ENCODE measurements at regions not wholly inside any gene's neighbourhood (a gene's known extent, or its start where the extent isn't known, plus 50 kb on each side); places are given as distances from the start of the nearest gene placed in this dataset.

DNA sequence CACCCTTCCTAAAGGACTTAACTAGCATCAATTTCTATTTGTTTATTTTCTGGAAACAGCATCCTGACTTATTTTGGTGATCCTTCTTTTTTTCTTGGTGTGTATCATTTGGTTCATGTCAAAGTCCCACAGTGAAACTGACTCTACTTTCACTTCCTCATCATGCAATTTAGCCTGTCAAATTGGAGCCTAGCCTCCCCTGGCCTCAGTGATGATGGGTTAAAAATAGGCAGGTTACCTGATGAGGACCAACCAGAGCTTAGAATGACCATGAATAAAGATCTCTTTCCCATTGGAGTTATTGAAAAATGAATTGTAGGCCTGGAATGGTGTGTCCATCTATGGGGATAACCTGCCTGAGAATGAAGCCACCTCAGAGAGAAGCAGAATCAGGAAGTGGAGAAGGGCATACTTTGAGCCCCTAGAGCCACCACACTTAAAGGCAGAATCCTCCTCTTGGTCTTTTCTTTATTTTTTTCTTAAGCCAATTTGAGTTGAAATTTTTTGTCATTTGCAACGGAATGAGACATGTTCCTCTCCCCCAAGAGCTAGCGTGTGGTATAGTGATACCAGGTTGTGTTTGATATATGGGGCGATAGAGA is 105.6 kb downstream of the BTBD3 start:
- Histone ChIP-seq H3K4me3 (no peak overlapping the region), H3K4me1 (no peaks in the 10 kb centered on the region), H3K36me3 (no peaks in the 10 kb centered on the region), H3K9me3 (no peaks in the 10 kb centered on the region), H3K27ac (no peak overlapping the region), H3K27me3 (no peaks in the 10 kb centered on the region)
- intact Hi-C loops (cut with DNase I): no loop called here
- DNase-seq (ENCODE audit: low spot score in 2 of 2): no peak
- TF ChIP-seq, protein P1, sequence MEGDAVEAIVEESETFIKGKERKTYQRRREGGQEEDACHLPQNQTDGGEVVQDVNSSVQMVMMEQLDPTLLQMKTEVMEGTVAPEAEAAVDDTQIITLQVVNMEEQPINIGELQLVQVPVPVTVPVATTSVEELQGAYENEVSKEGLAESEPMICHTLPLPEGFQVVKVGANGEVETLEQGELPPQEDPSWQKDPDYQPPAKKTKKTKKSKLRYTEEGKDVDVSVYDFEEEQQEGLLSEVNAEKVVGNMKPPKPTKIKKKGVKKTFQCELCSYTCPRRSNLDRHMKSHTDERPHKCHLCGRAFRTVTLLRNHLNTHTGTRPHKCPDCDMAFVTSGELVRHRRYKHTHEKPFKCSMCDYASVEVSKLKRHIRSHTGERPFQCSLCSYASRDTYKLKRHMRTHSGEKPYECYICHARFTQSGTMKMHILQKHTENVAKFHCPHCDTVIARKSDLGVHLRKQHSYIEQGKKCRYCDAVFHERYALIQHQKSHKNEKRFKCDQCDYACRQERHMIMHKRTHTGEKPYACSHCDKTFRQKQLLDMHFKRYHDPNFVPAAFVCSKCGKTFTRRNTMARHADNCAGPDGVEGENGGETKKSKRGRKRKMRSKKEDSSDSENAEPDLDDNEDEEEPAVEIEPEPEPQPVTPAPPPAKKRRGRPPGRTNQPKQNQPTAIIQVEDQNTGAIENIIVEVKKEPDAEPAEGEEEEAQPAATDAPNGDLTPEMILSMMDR (IDR thresholded peaks at IDR 0.05): no peak

DNA sequence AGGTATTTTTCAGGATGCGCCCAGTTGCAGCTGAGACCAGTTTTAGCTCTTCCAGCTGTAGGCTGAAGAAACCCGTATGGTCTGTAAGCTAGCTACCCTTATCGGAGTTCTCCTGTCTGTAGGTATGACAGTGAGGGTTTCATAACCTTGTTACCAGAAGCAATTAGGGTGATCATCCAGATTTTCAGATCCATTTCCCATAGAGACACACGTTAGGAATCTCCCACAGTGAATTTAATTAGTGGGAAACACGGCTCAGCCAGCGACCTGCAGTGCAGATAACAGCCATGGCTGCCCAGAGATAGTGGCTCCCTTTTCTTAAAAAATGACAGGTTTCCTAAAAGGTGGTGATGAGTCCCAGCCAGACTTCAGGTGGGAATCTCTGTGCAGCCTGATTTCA is 111.1 kb downstream of the BTBD3 start:
- DNase-seq (ENCODE audit: low spot score in 2 of 2): no peak
- H3K36me3 ChIP-seq: no peaks in the 10 kb centered on the region
- TF ChIP-seq, protein P1 (IDR thresholded peaks at IDR 0.05): no peak
- H3K27ac ChIP-seq: no peak overlapping the region
- no peaks in the 10 kb centered on the region for H3K27me3 ChIP-seq
- H3K9me3 ChIP-seq: no peaks in the 10 kb centered on the region
- no peaks in the 10 kb centered on the region for H3K4me1 ChIP-seq
- no peak overlapping the region for H3K4me3 ChIP-seq
- intact Hi-C loops (cut with DNase I): no loop called here

DNA sequence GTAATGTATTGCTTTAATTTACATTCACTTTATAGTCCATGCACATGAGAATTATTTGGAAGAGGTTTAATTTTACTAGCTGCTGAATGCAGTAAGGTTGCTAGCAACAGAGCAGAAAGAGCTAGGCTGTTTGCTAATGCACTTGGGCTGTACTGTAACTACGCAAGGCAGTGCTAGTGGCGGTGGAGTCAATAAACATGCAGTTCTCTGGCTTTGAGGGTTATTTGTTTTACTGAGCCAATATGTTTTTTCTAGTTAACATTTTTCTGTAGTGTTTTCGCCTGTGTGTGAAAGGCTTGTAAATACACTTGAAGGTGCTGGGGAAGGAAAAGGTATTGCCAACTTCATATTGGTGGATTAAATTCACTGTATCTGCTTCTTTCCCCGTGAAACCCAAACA is 112.8 kb downstream of the BTBD3 start:
- intact Hi-C loops (cut with DNase I): no loop called here
- Histone ChIP-seq H3K36me3 (no peaks in the 10 kb centered on the region), H3K27ac (no peak overlapping the region), H3K27me3 (no peaks in the 10 kb centered on the region), H3K9me3 (no peaks in the 10 kb centered on the region), H3K4me3 (no peak overlapping the region), H3K4me1 (no peaks in the 10 kb centered on the region)
- TF ChIP-seq, protein P1 (IDR thresholded peaks at IDR 0.05): no peak
- DNase-seq (ENCODE audit: low spot score in 2 of 2): no peak

DNA sequence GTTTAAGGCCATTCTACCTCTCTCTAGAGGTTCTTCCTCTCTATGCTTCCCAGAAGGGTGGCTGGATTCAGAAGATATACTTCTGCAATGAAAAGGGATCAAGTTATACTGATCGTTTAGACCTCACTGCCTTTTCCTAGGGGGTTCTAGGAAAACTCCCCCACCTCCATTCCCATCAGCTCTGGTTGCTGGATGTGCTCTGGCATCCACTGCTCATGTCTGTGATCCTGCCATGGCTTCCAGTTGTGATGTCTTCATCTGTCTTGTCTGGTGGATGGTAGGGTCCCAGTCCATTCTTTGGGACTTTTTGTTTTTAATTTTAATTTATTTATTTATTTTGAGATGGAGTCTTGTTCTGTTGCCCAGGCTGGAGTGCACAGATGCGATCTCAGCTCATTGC is 118.4 kb downstream of the BTBD3 start:
- intact Hi-C loops (cut with DNase I): no loop called here
- Histone ChIP-seq H3K36me3 (no peaks in the 10 kb centered on the region), H3K27ac (no peak overlapping the region)

DNA sequence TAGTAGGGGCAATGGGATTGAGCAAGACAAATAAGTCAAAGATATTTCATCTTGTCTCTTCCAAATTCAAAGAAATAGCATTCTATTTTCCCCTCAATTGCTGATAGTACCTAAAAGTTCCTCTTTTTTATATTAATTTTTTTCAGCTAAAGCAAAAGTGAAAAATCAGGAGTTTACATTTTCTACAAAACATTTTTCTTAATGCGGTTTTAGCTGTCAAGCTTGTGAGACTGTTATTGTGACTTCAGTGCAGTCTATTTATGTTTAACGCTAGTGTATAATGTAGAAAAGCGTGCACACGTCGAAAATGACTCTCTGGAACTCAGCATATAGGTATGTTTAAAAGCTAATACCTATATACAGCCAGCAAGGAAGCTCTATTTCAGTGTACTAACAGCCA is 119.8 kb downstream of the BTBD3 start:
- Histone ChIP-seq H3K4me1 (no peaks in the 10 kb centered on the region), H3K27ac (no peak overlapping the region), H3K27me3 (no peaks in the 10 kb centered on the region), H3K36me3 (no peaks in the 10 kb centered on the region), H3K4me3 (no peak overlapping the region), H3K9me3 (no peaks in the 10 kb centered on the region)
- TF ChIP-seq, protein P1 (IDR thresholded peaks at IDR 0.05): no peak
- no peak for DNase-seq (ENCODE audit: low spot score in 2 of 2)
- intact Hi-C loops (cut with DNase I): no loop called here

More for the DNA sequence above, 118.4 kb downstream of the BTBD3 start:
- no peak for DNase-seq (ENCODE audit: low spot score in 2 of 2)
- TF ChIP-seq, protein P1 (IDR thresholded peaks at IDR 0.05): no peak
- H3K9me3 ChIP-seq: no peaks in the 10 kb centered on the region
- H3K27me3 ChIP-seq: no peaks in the 10 kb centered on the region
- no peaks in the 10 kb centered on the region for H3K4me1 ChIP-seq
- no peak overlapping the region for H3K4me3 ChIP-seq

DNA sequence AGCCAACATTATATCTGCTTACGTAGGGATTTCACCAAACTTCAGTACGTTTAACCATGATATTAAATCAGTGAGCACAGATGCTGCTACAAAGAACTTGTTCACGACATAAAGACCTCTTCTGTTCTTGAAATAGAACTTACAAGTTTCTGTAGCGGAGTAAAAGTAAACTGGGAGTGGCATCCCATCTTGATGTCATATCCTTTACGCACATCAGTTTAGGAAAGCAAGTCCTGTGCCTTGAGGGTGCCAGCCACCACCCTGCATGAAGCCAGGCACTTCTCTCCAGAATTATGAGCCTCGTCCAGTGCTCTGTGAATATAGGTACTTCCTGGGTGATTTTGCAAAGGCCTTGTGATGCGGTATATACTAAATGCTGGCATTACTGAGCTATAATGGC is 122.6 kb downstream of the BTBD3 start:
- H3K4me1 ChIP-seq: no peaks in the 10 kb centered on the region
- H3K27ac ChIP-seq: no peak overlapping the region
- no peaks in the 10 kb centered on the region for H3K36me3 ChIP-seq
- TF ChIP-seq, protein P1 (IDR thresholded peaks at IDR 0.05): no peak
- no peaks in the 10 kb centered on the region for H3K27me3 ChIP-seq
- intact Hi-C loops (cut with DNase I): no loop called here
- DNase-seq (ENCODE audit: low spot score in 2 of 2): no peak
- H3K9me3 ChIP-seq: no peaks in the 10 kb centered on the region
- no peak overlapping the region for H3K4me3 ChIP-seq
